T47D (cell line): ENCODE measurements at regions not wholly inside any gene's neighbourhood (a gene's known extent, or its start where the extent isn't known, plus 50 kb on each side); places are given as distances from the start of the nearest gene placed in this dataset.

Experiments used
- DNase-seq, 2 experiments: peaks; one replicate each; pipeline versions ENCODE4 v3.0.0 to v3.0.0-alpha.2; 2011 to 2012; ENCODE audit warnings: low read depth in 1 of 2, low spot score in 1 of 2
- JUND ChIP-seq: IDR thresholded peaks from 2 replicates; pipeline ENCODE4 v1.6.1; 2012; ENCODE audit warnings: low read depth
- in situ Hi-C: cut with HindIII; loops from 2 replicates; pipeline ENCODE4 v1.10.0; 2016; ENCODE audit warnings: low sequenced_read_pairs, low pct_unique_long_range_greater_than_20kb

DNA sequence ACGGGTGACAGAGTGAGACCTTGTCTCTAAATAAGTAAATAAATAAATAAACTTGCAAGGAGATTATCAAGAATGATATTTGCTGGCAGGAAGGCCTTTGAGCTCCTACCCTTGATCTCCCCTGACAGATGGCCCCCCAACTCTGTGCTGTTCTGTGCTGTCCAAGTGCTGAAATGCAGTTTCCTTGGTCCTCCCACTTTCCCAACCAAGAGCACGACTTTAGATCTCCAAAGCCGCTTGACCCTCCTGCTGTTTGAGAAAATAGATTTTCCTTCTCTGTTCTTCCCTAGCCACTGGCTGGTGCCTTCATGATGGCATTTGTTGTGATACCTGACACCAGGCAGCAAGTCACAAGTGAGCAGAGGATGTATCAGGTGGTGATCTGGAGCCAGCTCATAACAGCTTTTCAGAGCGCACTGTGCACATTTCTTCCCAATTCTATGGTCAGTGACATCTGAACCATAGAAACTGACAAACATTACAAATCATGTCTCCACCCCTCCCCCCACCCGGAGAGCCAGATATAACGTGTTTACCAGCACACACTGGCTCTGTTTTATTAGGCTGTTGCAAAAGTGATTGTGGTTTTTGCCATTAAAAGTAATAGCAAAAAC, 80.0 kb upstream of the PUM3 start:
- in situ Hi-C loops: no loop called here
- TF ChIP-seq JUND: no peak
- no peak for DNase-seq

DNA sequence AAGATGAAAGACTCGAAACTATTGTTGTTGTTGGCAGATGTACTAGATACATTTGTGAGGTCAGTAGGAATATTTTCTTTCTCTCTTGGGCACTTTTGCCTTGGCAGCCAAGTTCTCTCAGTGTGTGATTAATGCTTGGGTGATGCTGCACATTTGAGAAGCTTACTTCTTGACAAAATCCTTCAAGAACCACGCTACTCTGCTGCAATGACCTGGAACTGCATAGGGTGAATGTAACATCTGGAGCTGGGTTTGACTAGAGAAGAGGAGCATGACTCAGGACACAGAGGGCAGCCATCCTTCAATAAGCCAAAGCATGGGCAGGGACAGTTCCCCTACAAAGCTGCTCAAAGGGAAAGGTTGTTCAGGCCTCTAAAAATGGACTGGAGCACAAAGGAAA, 75.5 kb upstream of the PUM3 start:
- no peak for TF ChIP-seq JUND
- DNase-seq: no peak
- in situ Hi-C loops: no loop called here

DNA sequence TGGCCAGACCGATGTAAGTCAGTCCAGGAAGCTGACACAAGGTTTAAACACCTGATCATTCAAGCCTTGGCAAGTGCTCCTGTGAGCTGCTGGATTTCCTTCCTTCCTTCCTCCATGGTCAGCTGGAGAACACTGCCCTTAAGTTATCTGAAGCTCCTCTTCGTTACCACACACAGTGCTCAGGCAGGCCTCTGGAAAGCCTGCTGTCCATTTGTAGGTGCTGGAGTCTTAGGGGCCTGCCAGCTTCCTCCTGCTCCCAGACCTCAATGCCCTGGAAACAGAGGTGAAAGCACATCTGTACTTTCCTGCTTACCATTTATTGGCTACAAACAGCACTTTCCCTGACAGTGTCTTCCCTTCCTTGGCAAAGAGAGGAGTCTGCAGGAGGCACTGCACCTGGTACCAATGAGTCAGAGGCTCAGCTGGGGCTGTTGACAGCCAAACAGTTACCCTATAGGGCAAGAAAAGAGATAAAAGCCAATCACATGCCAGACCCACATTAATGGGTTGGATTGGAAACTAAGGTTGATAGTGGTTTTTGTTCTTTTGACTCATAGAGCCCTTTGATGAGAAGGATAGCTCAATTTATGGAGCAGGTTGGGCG, 72.6 kb upstream of the PUM3 start:
- in situ Hi-C loops: no loop called here
- no peak for TF ChIP-seq JUND
- DNase-seq: no peak

DNA sequence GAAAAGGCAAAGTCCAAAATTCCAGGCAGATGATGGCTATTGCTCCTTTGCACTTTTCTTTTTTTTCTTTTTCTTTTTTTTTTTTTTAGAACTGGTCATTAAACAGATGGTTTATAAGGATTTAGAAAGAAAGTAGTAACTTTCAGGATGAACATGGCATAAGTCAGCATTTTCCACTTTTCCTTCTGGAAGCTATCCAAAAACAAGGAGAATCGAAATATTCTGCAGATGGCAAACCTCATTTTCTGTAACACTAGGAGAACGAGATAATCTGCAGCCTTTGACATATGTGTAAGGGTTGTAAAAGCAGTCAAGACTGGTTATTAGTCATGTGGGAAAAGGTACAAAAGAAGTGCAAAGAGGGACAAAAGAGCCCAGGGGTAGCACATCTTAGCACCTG, 69.1 kb upstream of the PUM3 start:
- no peak for DNase-seq
- TF ChIP-seq JUND: no peak
- in situ Hi-C loops: no loop called here

DNA sequence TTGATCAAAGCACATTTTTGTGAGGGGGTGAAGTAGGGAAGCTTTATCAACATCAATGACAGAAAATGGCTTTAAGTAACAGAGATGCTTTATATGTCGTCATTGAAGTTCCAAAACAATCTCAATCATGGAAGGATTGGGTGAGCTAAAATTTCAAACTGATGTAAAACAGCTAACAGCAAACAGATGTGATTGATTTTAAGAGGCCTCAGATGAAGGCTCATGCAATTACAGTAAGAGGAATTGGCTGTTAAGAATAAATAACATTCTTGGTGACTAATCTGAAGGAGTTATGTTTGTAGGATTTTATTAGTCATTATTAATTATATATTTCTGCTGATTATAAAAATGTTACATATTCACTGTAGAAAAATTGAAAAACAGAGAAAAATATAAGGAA, 63.5 kb upstream of the PUM3 start:
- DNase-seq: no peak
- in situ Hi-C loops: no loop called here
- no peak for TF ChIP-seq JUND

DNA sequence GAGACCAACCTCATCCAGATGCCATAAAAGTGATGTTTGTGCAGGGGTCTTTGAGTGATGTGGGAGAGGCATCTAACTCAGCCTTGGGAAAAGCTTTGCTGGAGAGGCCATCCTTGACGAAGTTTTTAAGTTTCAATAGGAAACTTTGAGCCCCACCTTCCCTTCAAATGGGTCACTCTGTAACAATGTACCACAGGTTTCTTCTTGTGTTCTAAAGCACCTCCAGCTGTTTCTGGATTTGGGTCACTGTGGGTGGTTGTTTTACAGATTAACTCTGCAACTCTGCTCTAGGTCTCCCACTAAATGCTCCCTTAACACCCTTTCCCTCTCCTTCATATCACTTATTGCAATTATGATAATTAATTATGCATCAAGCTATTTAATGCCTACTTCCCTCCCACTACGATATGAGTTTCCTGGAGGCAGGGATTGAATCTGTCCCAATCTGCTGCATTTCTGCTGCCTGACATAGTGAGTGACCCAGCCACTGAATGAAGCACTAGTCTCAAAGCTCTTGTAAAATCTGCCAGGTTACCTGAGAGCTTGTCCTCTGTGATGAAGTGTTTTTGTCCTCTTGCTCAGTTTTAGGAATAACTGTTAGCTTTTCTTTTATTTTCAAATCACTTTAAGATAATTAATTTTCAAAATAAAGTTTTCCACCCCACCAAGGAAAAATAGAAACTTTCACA, 60.5 kb upstream of the PUM3 start:
- in situ Hi-C loops: no loop called here
- no peak for TF ChIP-seq JUND
- no peak for DNase-seq
